ENCODE measurements at regions not wholly inside any gene's neighbourhood (a gene's known extent, or its start where the extent isn't known, plus 50 kb on each side); places are given as distances from the start of the nearest gene placed in this dataset.

GRCh38 chr6:137658287-137658686 is 164.1 kb upstream of the OLIG3 start:
- Mint-ChIP-seq H3K36me3 (no peaks in the 10 kb centered on the region), H3K27me3 (ENCODE audit: insufficient read depth, low read depth) (no peaks in the 10 kb centered on the region), H3K4me3 (no peak overlapping the region), H3K9me3 (no peaks in the 10 kb centered on the region), H3K27ac (no peak overlapping the region), H3K4me1 (no peaks in the 10 kb centered on the region)
- Histone ChIP-seq H3K9ac (no peak overlapping the region), H3K4me1 (peaks cover 11% of the 10 kb centered on the region), H3K4me3 (no peak overlapping the region), H3K9me3 (ENCODE audit: low read depth) (peaks cover 9% of the 10 kb centered on the region), H4K20me1 (ENCODE audit: low read depth) (no peaks in the 10 kb centered on the region), H3K4me2 (no peak overlapping the region), H3K79me2 (ENCODE audit: low read depth) (no peaks in the 10 kb centered on the region), H3K36me3 (peaks cover 3% of the 10 kb centered on the region), H3K27ac (no peak overlapping the region), H2AFZ (replicated peaks) (no peak overlapping the region), H3F3A (ENCODE audit: low read depth) (no peaks in the 10 kb centered on the region), H3K27me3 (no peaks in the 10 kb centered on the region)
- DNase-seq (ENCODE audit: low spot score) = no peak
- no peak for TF ChIP-seq CTCF (IDR thresholded peaks at IDR 0.05)
- TF ChIP-seq EZH2phosphoT487 (IDR thresholded peaks at IDR 0.05) = no peak
- TF ChIP-seq EZH2 (IDR thresholded peaks at IDR 0.05) = no peak

GRCh38 chr6:137659871-137660270 is 165.7 kb upstream of the OLIG3 start:
- Histone ChIP-seq H3K4me2 (no peak overlapping the region), H3K27ac (no peak overlapping the region), H2AFZ (replicated peaks) (no peak overlapping the region), H3K9ac (no peak overlapping the region), H3K4me3 (no peak overlapping the region), H3K4me1 (peaks cover 11% of the 10 kb centered on the region), H3K36me3 (no peaks in the 10 kb centered on the region), H3K9me3 (ENCODE audit: low read depth) (no peaks in the 10 kb centered on the region), H3K27me3 (no peaks in the 10 kb centered on the region), H3K79me2 (ENCODE audit: low read depth) (no peaks in the 10 kb centered on the region), H4K20me1 (ENCODE audit: low read depth) (no peaks in the 10 kb centered on the region), H3F3A (ENCODE audit: low read depth) (no peaks in the 10 kb centered on the region)
- Mint-ChIP-seq H3K27me3 (ENCODE audit: insufficient read depth, low read depth) (no peaks in the 10 kb centered on the region), H3K4me1 (no peaks in the 10 kb centered on the region), H3K27ac (no peak overlapping the region), H3K36me3 (no peaks in the 10 kb centered on the region), H3K9me3 (no peaks in the 10 kb centered on the region), H3K4me3 (no peak overlapping the region)
- TF ChIP-seq CTCF (IDR thresholded peaks at IDR 0.05) = no peak
- TF ChIP-seq EZH2 (IDR thresholded peaks at IDR 0.05) = no peak
- no peak for TF ChIP-seq EZH2phosphoT487 (IDR thresholded peaks at IDR 0.05)
- DNase-seq (ENCODE audit: low spot score) = no peak

GRCh38 chr6:137660296-137660731 is 166.1 kb upstream of the OLIG3 start:
- no peak overlapping the region for H3K27ac Mint-ChIP-seq
- no peak overlapping the region for H2AFZ ChIP-seq (replicated peaks)
- peaks cover 11% of the 10 kb centered on the region for H3K4me1 ChIP-seq
- no peaks in the 10 kb centered on the region for H3K27me3 Mint-ChIP-seq (ENCODE audit: insufficient read depth, low read depth)
- no peaks in the 10 kb centered on the region for H4K20me1 ChIP-seq (ENCODE audit: low read depth)
- DNase-seq (ENCODE audit: low spot score) = no peak
- no peak overlapping the region for H3K9ac ChIP-seq
- H3K27me3 ChIP-seq = no peaks in the 10 kb centered on the region
- no peak overlapping the region for H3K4me3 ChIP-seq
- H3K9me3 ChIP-seq (ENCODE audit: low read depth) = no peaks in the 10 kb centered on the region
- no peak overlapping the region for H3K4me2 ChIP-seq
- H3K4me1 Mint-ChIP-seq = no peaks in the 10 kb centered on the region
- H3F3A ChIP-seq (ENCODE audit: low read depth) = no peaks in the 10 kb centered on the region
- H3K79me2 ChIP-seq (ENCODE audit: low read depth) = no peaks in the 10 kb centered on the region
- H3K36me3 ChIP-seq = no peaks in the 10 kb centered on the region
- no peaks in the 10 kb centered on the region for H3K9me3 Mint-ChIP-seq
- no peak overlapping the region for H3K27ac ChIP-seq
- H3K36me3 Mint-ChIP-seq = no peaks in the 10 kb centered on the region
- no peak for TF ChIP-seq EZH2 (IDR thresholded peaks at IDR 0.05)
- no peak for TF ChIP-seq CTCF (IDR thresholded peaks at IDR 0.05)
- TF ChIP-seq EZH2phosphoT487 (IDR thresholded peaks at IDR 0.05) = no peak
- no peak overlapping the region for H3K4me3 Mint-ChIP-seq

All from neural progenitor cell (in vitro differentiated cells).